SW 1271 (cell line): ENCODE measurements at regions not wholly inside any gene's neighbourhood (a gene's known extent, or its start where the extent isn't known, plus 50 kb on each side); places are given as distances from the start of the nearest gene placed in this dataset.
A peak's percentile ranks its signal among the peaks of the same experiment; 100 is the strongest.
"Not testable (repeated sequence)": the region's sequence is repeated elsewhere in the genome, so short reads cannot be mapped to it uniquely, and the experiment has no call there.

Experiments
- DNase-seq, 2 experiments: peaks; one replicate each; lab custom pipeline; 2025; lab: John Stamatoyannopoulos, UW

DNA sequence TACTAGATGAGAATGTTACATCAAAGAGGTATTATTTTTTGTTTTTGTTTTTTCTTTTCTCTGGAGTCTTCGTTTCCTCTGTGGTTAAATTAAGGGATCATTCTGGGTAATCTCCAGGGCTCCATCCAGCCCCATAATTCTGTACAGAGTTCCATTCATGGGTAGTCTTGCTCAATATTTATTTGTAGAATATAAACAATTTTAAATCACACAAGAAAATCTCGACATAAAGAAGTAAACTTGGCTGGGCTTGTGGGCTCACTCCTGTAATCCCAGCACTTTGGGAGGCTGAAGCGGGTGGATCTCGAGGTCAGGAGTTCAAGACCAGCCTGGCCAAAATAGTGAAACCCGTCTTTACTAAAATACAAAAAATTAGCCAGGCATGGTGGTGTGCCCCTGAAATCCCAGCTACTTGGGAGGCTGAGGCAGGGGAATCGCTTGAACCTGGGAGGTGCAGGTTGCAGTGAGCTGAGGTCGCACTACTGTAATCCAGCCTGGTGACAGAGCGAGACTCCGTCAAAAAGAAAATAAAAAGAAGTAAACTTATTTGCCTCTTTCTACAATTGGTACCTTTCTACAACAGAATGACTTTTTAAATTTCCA is 166.8 kb upstream of the TGFBR2 start:
- no peak for DNase-seq

DNA sequence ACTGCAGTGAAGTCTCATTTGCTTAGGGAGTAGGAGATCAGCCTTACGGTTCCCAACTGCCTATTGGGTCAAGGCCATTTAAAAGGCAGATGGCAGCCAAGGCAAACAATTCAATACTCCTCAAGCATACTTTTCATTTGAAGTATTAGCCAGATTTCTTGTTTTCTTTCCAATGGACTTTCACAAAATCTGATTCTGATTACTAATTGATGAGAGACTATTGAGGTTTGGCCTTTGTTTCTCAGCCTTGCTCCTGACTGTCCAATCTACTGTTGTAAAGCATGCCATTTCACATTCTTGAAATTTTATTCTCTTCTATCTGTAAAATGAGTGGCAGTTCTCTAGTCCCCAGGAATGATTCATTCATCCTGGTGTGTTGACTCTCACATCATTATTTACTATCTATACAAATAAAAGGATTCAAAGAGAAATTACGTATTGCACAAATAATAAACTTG is 166.2 kb upstream of the TGFBR2 start:
- peak in 1 of 2 experiments; percentile 10 for DNase-seq

- DNase-seq, result no peak
Observed at GRCh38 chr3:30440880-30441279, 165.5 kb upstream of the TGFBR2 start.

DNA sequence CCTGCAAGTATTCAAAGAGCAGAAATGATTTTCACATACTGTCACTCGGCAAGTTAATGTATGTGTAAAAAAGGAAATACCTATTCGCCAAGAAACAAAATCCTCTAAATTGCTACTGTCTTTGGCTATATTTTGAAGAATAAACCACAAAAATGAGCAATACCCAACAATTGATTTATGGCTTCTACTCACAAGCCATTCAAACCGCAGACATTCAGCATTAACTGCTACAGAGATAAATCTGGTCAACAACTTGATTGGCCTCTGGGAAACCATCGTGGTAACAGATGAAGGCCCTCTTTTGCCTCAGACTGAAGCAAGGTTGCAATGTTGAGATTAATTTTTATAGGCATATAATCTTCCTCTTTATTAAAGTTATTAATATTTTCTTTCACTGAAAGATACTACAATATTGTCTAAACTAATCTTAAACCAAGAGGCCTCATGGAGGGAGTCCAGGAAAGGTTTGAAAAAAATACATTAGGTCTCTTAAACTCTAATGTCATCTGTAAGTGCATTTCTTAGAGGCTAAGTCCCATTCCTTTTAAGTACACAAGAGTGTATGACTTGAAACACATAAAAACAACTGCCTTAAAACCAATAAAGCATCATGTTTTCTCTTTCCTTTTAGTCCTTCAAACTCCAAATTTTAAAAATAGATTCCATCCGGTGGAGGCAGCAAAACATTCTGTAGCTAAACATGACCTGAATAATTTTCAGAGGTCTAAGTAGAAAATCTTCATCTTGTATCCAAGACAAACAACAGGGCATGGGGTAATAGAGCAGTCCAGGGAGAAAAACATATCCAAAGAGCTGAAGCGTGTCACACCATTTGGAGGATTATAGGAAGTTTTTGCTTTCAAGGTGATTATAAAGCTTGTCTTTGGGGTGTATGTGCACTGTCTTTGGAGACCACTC is 162.4 kb upstream of the TGFBR2 start:
- no peak for DNase-seq

- DNase-seq, result no peak
Observed at GRCh38 chr3:30448450-30449289, 157.7 kb upstream of the TGFBR2 start.

- DNase-seq, result no peak
Observed at GRCh38 chr3:30449290-30449632, 157.1 kb upstream of the TGFBR2 start.

GRCh38 chr3:30452446-30452845 is 154.0 kb upstream of the TGFBR2 start:
- no peak for DNase-seq

DNA sequence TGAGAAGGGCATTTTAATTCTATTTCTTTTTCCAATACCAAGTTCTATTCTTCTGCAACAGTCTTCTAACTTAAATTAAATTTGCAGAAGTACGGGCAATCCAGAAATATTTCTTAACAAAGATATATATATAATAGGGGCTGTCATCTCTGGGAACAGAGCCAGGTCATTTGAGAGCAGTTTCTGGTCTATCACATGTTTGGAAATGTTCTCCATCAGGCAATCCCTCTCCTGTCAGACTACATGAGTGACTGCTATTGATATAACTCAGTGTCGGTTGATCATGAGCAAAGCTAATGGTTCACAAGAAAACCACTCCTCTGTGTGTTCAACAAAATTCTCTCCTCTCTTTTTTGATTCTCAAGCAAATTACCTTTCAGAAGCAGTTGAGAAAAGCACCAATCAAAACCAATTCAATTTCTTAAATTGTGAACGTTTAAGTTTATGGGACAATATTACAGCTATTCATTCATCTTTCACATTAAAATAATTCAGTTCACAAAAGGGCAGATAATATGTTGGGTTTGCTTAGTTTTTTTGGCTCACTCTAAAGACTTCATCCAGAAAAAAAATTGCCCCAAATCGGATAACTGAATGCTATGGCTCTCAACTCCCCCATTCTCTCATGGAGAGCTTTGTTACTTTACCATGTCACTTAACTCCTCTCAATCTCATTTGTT is 152.9 kb upstream of the TGFBR2 start:
- no peak for DNase-seq

GRCh38 chr3:30454636-30455035 is 151.8 kb upstream of the TGFBR2 start:
- DNase-seq, result no peak

DNA sequence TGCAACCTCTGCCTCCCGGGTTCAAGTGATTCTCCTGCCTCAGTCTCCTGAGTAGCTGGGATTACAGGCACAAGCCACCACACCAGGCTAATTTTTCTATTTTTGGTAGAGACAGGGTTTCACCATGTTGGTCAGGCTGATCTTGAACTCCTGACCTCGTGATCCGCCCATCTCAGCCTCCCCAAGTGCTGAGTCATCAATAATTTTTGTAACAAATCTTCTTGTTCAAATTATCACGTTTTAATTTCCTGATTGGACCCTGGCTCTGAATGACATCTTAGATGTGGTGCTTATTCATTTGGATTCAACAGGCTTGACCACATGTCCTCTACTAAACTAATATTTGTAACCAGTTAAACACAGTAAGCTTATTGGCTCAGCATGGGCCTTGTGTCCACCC is 151.3 kb upstream of the TGFBR2 start:
- not testable (repeated sequence) for DNase-seq

DNA sequence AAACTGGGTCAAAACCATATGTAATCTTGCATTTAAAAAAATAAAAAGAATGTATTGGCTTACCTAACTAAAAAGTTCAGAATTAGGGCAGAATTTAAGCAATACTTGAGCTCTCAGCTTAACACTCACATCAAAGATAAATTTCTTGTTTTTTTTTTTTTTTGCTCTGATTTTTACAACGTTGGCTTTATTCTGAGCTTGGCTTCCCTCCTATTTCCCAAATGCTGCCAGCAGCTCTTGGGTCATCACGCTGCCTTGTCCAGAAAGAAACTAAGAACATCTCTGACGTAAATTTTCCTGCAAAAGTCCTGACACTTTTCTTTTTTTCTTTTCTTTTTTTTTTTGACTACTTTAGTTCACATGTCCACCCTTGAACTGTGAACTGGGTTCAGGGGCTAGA is 150.6 kb upstream of the TGFBR2 start:
- no peak for DNase-seq

DNA sequence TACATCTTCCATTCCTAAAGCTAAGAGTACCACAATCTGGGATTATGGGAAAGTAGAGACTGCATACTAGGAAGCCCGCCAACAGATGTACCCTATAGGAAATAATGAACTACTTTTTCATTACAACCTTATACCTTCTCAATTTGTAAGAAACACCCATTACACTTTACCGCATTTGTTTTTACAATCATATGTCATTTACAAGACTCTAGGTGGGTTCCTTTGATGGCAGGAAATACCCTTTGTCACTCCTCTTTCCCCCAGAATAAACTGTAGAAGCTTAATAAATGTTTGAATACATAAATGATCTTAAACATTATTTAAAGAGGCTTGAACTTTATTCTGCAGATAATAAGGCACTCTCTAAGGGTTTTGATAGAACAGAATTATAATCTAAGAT is 150.1 kb upstream of the TGFBR2 start:
- no peak for DNase-seq

DNA sequence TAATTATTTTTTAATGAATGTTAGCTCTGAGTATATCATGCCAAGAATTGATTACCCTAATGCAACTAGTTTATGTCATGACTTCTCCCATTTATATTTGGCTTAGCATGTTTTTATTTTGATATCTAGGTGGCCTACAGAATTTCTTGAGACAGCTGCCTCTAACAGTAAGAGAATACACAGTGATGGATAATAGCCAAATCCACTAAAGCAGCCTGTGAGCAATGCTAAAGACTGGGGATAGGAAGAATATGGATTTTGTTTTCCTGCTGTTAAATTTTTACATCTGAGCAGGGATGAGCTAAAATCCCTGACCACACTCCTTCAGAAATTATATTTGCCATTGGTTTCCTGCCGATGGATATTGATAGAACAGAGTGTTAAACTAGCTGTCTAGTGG is 149.3 kb upstream of the TGFBR2 start:
- DNase-seq, result no peak

DNA sequence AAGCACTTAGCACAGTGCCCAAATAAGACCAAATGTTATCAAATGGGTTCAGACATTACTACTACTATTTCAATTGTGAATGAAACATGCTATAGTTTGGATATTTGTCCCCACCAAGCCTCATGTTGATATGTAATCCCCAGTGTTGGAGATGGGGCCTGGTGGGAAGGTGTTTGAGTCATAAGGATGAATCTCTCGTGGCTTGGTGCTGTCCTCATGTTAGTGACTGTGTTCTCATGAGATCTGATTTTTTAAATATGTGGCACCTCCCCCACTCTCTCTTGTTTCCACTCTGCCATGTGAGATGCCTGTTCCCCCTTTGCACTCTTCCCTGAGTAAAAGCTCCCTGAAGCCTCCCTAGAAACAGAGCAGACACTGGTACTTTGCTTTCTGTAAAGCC is 148.7 kb upstream of the TGFBR2 start:
- DNase-seq, result no peak

DNA sequence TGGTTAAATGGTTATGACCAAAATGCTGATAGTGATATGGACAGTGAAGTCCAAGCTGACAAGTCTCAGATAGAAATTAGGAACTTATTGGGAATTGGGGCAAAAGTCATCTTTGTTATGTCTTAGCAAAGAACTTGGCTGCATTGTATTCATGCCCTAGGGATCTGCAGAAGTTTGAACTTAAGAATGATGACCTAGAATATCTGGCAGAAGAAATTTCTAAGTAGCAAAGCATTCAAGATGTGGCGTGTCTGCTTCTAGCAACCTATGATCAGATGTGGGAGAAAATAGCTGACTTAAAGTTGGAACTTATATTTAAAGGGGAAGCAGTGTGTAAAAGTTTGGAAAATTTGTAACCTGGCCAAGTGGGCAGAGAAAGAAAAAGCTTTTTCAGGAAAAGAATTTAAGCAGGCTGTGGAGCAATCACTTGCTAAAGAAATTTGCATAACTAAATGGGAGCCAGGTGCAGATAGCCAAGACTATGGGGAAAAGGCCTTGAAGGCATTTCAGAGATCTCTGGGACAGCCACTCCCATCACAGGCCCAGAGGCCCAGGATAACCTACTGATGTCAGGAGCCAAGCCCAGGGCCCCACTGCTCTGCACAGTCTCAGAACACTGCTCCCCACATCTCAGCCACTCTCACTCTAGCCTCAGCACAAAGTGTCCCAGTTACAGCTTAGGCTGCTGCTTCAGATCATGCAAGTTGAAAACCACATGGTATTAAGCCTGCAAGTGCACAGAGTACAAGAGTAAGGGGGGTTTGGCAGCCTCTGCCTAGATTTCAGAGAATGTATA is 147.8 kb upstream of the TGFBR2 start:
- no peak for DNase-seq

GRCh38 chr3:30461311-30461710 is 145.1 kb upstream of the TGFBR2 start:
- DNase-seq, result no peak

DNA sequence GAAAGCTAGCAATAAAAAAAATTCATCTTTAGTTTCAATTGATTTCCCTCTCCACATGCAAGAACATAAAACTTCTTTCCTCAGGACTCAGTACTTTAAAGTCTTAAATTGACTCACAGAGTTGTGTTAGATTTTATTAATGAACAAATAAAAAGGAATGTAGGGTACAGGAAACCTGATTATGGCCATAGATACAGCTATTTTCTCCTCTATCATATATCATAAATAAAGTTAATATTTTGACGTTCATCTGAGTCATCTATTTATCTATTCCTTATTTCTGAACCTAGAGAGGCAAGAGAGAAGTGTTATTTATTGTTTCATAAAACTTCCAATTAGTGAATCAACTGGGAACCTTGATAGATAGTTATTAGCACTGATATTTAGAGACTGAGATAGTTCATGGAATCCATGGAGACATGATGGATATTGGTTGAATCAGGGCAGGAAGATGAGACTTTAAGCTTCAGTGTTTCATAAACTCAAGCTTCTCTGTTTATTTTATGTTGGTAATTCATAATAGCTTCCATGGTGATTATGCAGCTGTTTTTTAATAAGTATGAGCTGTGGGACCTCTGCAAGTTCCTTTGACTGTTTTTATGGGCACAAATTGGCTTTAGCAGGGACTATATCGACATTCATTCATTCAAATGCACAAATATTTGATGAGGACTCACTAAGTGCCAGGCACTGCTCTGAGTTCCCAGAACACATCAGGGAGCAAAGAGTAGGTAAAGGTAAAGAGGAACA is 143.5 kb upstream of the TGFBR2 start:
- DNase-seq, result no peak

GRCh38 chr3:30464381-30464780 is 142.0 kb upstream of the TGFBR2 start:
- DNase-seq, result no peak

DNA sequence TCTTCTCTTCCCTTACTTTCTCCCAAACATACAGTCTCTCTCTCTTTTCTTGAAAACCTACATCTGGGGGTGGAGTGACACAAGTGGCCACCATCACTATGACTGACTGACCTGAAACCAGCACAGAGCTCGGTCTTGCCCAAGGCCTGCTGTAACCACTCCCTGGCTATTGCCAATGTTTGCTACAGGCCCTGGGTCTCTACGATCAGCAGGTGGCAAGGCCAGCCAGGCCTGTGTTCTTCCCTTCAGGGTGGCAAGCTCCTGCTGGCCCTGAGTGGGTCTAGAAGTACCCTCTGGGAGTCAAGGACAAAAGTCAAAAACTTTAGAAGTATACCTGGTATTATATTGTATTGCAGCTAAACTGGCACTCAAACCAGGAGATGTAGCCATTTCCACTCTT is 140.9 kb upstream of the TGFBR2 start:
- DNase-seq, result no peak

DNA sequence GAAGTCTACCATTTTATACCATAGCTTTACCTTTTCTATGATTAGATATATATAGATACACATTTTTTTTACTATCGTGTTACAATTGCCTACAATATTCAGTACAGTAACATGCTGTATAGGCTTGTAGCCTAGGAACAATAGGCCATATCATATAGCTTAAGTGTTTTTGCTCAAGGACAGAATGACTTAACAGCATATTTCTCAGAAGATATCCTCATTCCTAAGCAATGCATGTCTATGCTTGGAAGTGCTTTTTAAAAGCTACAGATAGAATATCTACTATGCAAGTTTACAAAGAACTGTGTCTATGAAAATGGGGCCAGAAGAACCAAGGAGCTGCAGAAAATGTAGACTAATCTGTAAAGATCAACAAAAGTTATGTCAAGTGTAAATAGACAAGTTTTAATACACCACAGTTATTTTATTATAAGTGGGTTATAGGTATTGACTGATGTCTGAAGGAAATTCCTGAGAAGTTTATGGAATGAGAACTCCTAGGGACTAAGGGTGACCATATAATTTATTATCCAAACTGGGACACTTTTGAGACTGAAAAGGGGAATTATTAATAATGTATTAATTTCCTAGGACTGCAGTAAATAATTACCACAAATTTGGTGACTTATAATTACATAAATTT is 138.7 kb upstream of the TGFBR2 start:
- no peak for DNase-seq
